HL-60 (cell line): ENCODE measurements at regions not wholly inside any gene's neighbourhood (a gene's known extent, or its start where the extent isn't known, plus 50 kb on each side); places are given as distances from the start of the nearest gene placed in this dataset.

Experiments
- DNase-seq, 2 experiments: peaks; one replicate each; pipeline ENCODE4 v3.0.0-alpha.2; 2010 to 2020; ENCODE audit warnings: low read depth in 1 of 2, low spot score in 1 of 2
- H3K27ac ChIP-seq: fragments of 250-450 bp; sonication (Bioruptor Pico); replicated peaks from 2 replicates; pipeline ENCODE4 v1.5.1; 2020; ENCODE audit warnings: mild to moderate bottlenecking, moderate library complexity
- H3K27me3 ChIP-seq: fragments of 250-450 bp; sonication (Bioruptor Pico); 2 replicates; pipeline ENCODE4 v1.5.1; 2021; ENCODE audit warnings: mild to moderate bottlenecking, moderate library complexity; ENCODE audit not compliant: insufficient read depth, poor library complexity, severe bottlenecking
- H3K4me3 ChIP-seq: replicated peaks from 2 replicates; pipeline ENCODE4 v1.5.1; 2011; ENCODE audit warnings: mild to moderate bottlenecking, control low read depth, low read length; ENCODE audit not compliant: insufficient read depth
- CTCF ChIP-seq: IDR thresholded peaks from one replicate; pipeline ENCODE4 v1.5.1; 2011; ENCODE audit warnings: low read length, control low read depth, inconsistent platforms; ENCODE audit not compliant: insufficient read depth
- GABPA ChIP-seq: IDR thresholded peaks from 2 replicates; pipeline ENCODE4 v1.6.1; 2012; ENCODE audit warnings: low read depth
- POLR2AphosphoS5 ChIP-seq: IDR thresholded peaks from 2 replicates; pipeline ENCODE4 v1.6.1; 2012; ENCODE audit warnings: low read depth
- REST ChIP-seq: IDR thresholded peaks from 2 replicates; pipeline ENCODE4 v1.6.1; 2012; ENCODE audit warnings: low read depth; ENCODE audit not compliant: insufficient replicate concordance
- SPI1 ChIP-seq: IDR thresholded peaks from 2 replicates; pipeline ENCODE4 v1.6.1; 2012; ENCODE audit warnings: low read depth, mild to moderate bottlenecking, borderline replicate concordance

DNA sequence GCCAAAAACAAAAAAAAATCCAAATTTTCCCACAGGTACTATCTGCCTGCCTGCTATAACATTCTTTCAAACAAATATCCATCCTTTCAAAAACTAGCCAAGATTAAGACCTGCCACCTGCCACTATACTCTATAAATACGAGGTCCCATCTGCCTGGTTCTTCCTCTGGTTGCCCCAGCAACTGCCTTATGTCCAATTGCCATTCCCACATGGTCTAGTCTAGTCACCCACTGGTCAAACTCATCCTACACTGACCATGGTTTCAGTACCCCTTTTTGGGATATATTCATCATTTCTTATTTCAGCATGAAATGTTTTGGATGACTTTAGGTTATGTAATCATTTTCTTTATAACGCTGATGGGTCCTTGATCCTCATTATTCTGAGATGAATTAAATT, 95.1 kb upstream of the CCNG1 start:
- Histone ChIP-seq H3K27me3 (no peaks in the 10 kb centered on the region), H3K27ac (no peak overlapping the region), H3K4me3 (no peak overlapping the region)
- no peak for DNase-seq
- TF ChIP-seq GABPA (no peak), CTCF (no peak), SPI1 (no peak), POLR2AphosphoS5 (no peak), REST (no peak)

GRCh38 chr5:163345216-163345615, 92.2 kb upstream of the CCNG1 start:
- DNase-seq, result no peak
- Histone ChIP-seq H3K27ac (no peak overlapping the region), H3K4me3 (no peak overlapping the region), H3K27me3 (no peaks in the 10 kb centered on the region)
- no peak for TF ChIP-seq SPI1
- TF ChIP-seq CTCF, result no peak
- TF ChIP-seq GABPA, result no peak
- TF ChIP-seq POLR2AphosphoS5, result no peak
- TF ChIP-seq REST, result no peak

DNA sequence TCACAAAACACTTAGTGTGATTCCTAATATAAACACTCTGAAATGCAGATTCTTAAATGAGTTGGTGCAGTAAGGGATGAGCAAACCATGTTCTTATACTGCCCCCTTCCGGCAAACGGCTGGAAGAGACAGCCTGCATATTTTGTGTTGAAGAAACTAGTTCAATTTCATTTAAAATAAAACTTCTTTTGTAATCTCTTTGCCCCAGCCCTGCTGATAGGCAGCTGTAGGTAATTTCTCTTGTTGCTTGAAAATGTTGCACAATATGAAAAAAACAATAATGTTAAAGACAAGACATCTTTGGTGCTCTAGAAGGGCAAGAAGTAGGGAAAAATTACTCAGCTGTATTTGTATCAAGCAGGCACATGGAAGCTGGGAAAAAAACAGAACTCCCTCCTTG, 89.7 kb upstream of the CCNG1 start:
- TF ChIP-seq CTCF, result peak; percentile 75
- TF ChIP-seq REST, result no peak
- Histone ChIP-seq H3K27ac (no peak overlapping the region), H3K27me3 (no peaks in the 10 kb centered on the region), H3K4me3 (no peak overlapping the region)
- peak; percentile 38 to 66 for DNase-seq
